Esophagus muscularis mucosa (tissue), 4 donors: ENCODE measurements at regions not wholly inside any gene's neighbourhood (a gene's known extent, or its start where the extent isn't known, plus 50 kb on each side); places are given as distances from the start of the nearest gene placed in this dataset.

ENCODE experiments used
- EP300 ChIP-seq: sonication (generic); formaldehyde crosslinking; IDR thresholded peaks from one replicate; pipeline ENCODE4 v1.6.1; 2017; ENCODE audit warnings: antibody characterized with exemption
- POLR2A ChIP-seq: fragments of 450-650 bp; IDR thresholded peaks from one replicate; pipeline ENCODE4 v1.6.1; 2017; ENCODE audit warnings: antibody characterized with exemption, moderate library complexity, mild to moderate bottlenecking, low read depth
- TF ChIP-seq, protein P1 (sequence below), 3 experiments: fragments of 200-600 bp in 2 of 3; fragments of 450-650 bp in 1 of 3; sonication (generic) in 2 of 3; IDR thresholded peaks; one replicate each; pipeline ENCODE4 v1.5.1; 2017 to 2019; ENCODE audit warnings: antibody characterized with exemption in 3 of 3, mild to moderate bottlenecking in 2 of 3, moderate library complexity in 1 of 3

DNA sequence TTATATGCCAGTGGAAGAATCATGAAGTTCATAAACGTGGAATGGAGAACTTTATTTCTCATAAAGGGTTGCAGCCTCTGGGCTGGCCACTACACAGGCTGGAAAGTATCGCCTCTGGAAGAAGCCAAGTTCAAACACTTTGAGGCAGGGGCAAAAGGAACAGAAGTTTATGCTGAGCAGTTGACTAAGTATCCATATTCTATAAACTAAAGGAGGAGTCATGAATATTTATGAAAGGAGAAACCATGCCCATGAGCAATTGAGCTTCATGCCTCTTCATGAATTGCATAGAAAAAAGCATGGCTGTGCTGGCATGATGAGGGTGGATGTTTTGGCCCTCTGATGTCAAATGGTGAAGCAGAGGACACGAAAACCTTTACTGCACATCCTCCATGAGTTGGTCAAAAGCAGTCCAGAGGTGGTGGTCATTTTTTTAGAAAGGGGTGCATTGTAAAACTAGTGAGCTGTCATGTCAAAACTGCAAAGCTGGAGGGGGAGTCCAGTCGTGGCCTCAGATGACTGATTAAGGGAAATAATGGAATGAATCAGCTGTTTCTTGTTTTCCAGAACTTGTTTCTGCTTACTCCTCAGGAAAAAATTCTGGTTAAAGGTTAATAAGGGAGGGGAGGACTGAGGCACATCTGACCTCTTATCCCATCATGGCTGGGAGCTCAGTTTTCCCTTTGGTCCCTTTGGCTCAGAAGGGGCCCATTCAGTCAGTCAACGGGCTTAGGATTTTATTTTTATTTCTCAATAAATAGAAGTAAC is 276.7 kb downstream of the CHL1 start:
- TF ChIP-seq POLR2A (no peak), EP300 (no peak)
- TF ChIP-seq, protein P1, sequence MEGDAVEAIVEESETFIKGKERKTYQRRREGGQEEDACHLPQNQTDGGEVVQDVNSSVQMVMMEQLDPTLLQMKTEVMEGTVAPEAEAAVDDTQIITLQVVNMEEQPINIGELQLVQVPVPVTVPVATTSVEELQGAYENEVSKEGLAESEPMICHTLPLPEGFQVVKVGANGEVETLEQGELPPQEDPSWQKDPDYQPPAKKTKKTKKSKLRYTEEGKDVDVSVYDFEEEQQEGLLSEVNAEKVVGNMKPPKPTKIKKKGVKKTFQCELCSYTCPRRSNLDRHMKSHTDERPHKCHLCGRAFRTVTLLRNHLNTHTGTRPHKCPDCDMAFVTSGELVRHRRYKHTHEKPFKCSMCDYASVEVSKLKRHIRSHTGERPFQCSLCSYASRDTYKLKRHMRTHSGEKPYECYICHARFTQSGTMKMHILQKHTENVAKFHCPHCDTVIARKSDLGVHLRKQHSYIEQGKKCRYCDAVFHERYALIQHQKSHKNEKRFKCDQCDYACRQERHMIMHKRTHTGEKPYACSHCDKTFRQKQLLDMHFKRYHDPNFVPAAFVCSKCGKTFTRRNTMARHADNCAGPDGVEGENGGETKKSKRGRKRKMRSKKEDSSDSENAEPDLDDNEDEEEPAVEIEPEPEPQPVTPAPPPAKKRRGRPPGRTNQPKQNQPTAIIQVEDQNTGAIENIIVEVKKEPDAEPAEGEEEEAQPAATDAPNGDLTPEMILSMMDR (IDR thresholded peaks at IDR 0.05), result no peak
